ENCODE measurements at regions not wholly inside any gene's neighbourhood (a gene's known extent, or its start where the extent isn't known, plus 50 kb on each side); places are given as distances from the start of the nearest gene placed in this dataset.

DNA sequence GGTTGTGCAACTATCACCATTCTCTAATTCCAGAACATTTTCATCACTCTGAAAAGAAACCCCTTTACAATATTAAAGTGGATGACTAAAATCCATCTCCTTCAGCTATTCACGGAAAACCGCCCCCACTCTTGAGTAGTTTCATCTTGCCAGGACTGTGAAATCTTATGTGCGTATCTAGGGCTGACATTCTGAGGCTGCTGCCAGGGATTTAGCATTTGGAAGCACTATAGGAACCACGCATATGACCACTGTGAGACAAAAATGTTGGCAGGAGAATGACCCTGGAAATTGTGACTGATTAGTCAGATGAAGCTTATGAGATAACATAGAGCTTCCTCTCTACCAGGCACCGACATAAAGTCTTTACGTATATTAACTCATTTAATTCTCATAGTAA is 305.2 kb upstream of the PDE3A start:
- TF ChIP-seq, protein P1, sequence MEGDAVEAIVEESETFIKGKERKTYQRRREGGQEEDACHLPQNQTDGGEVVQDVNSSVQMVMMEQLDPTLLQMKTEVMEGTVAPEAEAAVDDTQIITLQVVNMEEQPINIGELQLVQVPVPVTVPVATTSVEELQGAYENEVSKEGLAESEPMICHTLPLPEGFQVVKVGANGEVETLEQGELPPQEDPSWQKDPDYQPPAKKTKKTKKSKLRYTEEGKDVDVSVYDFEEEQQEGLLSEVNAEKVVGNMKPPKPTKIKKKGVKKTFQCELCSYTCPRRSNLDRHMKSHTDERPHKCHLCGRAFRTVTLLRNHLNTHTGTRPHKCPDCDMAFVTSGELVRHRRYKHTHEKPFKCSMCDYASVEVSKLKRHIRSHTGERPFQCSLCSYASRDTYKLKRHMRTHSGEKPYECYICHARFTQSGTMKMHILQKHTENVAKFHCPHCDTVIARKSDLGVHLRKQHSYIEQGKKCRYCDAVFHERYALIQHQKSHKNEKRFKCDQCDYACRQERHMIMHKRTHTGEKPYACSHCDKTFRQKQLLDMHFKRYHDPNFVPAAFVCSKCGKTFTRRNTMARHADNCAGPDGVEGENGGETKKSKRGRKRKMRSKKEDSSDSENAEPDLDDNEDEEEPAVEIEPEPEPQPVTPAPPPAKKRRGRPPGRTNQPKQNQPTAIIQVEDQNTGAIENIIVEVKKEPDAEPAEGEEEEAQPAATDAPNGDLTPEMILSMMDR (IDR thresholded peaks at IDR 0.05; ENCODE audit: low read length), result no peak
- no peak for TF ChIP-seq EZH2 (optimal IDR thresholded peaks at IDR 0.05; ENCODE audit: low read depth, low read length)
